Epithelial cell of esophagus (primary cell): ENCODE measurements at regions not wholly inside any gene's neighbourhood (a gene's known extent, or its start where the extent isn't known, plus 50 kb on each side); places are given as distances from the start of the nearest gene placed in this dataset.
"Not testable (repeated sequence)": the region's sequence is repeated elsewhere in the genome, so short reads cannot be mapped to it uniquely, and the experiment has no call there.

Experiments
- DNase-seq: peaks from one replicate; pipeline ENCODE4 v3.0.0; 2010; ENCODE audit warnings: low read depth
- H3K4me3 ChIP-seq: 2 replicates; pipeline ENCODE4 v1.5.1; 2011; ENCODE audit warnings: mild to moderate bottlenecking, low read length, control low read depth
- TF ChIP-seq, protein P1 (sequence below): IDR thresholded peaks from 2 replicates; pipeline ENCODE4 v1.5.1; 2011; ENCODE audit warnings: low read depth, mild to moderate bottlenecking, low read length, control low read depth, inconsistent platforms; ENCODE audit not compliant: insufficient read depth; ENCODE audit errors: missing control alignments

DNA sequence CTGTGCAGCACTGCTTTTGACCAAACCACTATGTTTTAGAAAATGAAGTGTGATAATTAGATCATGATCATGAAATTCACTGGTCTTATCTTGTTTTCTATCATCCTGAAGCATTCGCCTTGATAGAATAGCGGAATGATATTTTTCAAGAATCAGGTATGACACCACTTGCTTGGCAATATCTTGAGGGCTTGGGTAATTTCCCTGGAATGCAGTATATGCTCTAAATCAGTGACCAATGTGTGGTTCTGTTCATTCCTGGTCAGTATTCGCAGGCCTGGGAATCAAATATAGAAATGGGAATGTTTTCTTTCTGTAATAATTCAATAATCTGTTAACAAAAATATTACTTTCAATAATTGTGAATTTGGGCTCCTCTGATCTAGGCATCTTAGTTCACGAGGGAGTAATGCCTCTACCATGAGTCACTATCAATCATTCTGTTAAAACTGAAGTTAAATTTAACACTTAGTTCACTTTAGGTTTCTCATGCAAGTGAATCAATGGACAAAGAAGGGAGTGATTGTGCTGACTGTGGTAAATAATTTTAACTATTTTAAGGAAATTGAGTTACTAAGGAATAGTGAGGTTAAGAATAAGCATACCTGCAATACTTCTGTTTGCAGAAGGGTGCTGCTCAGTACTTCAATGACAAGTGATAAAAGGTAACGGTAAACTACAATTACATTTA, 137.9 kb downstream of the PCDH20 start:
- TF ChIP-seq, protein P1, sequence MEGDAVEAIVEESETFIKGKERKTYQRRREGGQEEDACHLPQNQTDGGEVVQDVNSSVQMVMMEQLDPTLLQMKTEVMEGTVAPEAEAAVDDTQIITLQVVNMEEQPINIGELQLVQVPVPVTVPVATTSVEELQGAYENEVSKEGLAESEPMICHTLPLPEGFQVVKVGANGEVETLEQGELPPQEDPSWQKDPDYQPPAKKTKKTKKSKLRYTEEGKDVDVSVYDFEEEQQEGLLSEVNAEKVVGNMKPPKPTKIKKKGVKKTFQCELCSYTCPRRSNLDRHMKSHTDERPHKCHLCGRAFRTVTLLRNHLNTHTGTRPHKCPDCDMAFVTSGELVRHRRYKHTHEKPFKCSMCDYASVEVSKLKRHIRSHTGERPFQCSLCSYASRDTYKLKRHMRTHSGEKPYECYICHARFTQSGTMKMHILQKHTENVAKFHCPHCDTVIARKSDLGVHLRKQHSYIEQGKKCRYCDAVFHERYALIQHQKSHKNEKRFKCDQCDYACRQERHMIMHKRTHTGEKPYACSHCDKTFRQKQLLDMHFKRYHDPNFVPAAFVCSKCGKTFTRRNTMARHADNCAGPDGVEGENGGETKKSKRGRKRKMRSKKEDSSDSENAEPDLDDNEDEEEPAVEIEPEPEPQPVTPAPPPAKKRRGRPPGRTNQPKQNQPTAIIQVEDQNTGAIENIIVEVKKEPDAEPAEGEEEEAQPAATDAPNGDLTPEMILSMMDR, result no peak
- H3K4me3 ChIP-seq, result no peak overlapping the region
- no peak for DNase-seq

DNA sequence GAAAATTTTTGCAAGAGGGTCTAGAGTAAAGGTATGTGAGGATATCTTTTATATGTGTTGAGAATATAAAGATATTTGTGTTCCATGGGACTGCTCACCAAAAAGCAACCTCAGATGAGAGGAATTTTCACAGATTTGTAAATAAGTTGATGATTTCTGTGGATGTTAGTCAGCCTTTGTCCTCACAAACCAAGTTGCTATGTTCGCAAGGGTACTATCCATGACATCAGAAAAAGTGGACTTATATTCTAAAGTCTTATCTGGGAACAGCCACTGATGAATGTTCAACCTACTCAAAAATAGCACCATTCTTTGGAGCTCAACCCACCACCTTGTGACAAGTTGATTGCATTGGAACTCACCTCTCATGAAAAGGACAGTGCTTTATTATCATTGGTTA, 138.6 kb downstream of the PCDH20 start:
- no peak for DNase-seq
- TF ChIP-seq, protein P1, result no peak
- no peak overlapping the region for H3K4me3 ChIP-seq

DNA sequence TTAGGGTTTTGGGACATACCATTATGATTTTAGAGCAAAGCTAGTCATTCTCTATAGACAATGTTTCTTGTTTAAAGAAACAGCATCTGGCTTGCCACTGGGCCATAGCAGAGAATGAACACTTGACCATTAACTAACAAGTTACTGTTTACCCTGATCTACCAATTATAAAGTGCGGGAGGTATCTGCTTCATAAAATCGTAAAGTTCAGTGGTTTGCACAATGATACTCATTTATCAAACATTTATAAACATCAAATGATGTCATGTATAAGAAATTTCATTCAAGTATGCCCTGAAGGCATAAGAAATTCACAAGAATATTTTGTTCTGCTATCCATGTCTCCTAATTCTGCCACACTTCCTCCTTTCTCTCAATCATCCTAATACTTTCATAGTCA, 139.2 kb downstream of the PCDH20 start:
- TF ChIP-seq, protein P1, result no peak
- DNase-seq, result no peak
- no peak overlapping the region for H3K4me3 ChIP-seq

DNA sequence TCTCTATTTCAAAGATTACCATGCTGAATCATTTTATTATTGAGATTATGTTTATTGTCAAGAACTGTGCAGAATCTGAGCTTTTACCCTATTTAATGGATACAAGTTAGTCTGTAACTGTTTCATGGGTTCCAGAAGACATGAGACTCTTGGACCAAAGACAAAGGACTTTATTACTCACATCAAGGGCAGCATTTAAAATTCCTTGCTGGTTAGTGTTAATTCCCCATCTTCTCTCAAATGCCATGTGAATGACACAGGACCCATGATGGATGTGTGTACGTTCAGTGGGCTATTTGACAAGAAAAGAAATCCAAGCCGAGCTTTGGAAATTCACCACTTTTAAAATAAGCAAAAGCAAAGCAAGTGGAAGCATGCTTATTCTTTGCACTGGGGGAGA, 139.9 kb downstream of the PCDH20 start:
- TF ChIP-seq, protein P1, result no peak
- no peak for DNase-seq
- H3K4me3 ChIP-seq, result no peak overlapping the region

DNA sequence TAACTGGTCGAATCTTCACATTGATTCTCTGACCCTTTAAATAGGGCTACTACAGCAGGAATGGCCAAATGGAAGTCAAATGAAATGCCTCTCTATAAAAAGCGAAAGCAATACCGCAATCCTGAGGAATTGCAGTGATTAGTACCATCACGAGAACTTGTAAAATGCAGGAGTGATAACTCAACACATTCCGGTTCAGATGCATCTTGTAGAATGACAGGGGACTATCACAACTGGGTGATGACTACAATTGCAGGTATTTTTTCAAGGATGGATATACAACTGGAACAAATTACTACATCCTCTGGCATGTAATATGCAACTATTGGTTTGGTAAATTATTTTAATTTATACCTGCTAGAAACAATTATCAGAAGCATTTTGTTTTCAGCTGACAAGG, 140.4 kb downstream of the PCDH20 start:
- DNase-seq, result no peak
- no peak overlapping the region for H3K4me3 ChIP-seq
- TF ChIP-seq, protein P1, result no peak

DNA sequence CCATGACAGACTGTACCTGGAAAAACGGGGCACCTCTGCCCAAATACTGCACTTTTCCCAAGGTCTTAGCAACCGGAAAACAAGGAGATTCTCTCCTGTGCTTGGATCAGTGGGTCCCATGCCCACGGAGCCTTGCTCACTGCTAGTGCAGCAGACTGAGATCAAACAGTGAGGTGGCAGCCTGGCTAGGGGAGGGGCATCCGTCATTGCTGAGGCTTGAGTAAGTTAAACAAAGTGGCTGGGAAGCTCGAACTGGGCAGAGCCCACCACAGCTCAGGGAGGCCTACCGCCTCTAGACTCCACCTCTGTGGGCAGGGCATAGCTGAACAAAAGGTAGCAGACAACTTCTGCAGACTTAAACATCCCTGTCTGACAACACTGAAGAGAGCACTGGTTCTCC, 148.8 kb downstream of the PCDH20 start:
- not testable (repeated sequence) for DNase-seq, H3K4me3 ChIP-seq

DNA sequence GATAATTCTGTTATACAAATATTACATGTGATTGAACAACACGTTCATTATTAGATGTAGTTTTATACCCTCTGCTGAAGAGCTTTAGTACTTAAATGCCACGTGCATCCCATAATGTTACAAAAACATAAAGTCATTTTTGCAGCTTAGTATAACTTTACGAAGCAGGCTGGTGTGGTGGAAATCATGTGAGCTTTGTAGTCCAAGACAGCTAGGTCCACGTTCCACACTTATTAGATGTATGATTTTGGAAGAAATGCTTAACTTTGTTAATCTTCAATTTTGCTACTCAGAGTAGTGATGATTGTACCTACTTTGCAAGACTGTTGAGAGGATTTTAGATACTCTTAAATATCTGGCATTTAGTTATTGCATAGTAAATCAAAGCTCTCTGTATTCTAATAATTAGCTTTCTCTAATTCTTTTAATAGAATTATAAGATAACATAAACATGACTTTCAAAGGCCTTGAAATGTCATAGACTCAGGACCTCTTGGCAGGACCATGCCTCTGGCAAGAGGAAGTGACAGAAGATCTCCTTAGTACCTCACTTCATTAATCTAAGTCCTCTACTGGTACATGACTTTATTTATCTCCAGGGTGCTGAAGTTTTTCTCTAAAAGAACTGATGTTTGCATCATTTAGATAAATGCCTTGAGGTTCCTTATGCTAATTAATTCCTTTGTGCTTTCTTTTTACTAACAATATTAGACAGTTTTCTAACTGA, 153.7 kb downstream of the PCDH20 start:
- no peak overlapping the region for H3K4me3 ChIP-seq
- TF ChIP-seq, protein P1, result no peak

More for the DNA sequence above, 153.7 kb downstream of the PCDH20 start:
- DNase-seq, result no peak
